Panc1 (cell line): ENCODE measurements at regions not wholly inside any gene's neighbourhood (a gene's known extent, or its start where the extent isn't known, plus 50 kb on each side); places are given as distances from the start of the nearest gene placed in this dataset.

Experiments
- POLR2AphosphoS5 ChIP-seq: IDR thresholded peaks from 2 replicates; pipeline ENCODE4 v1.6.1; 2012; ENCODE audit warnings: mild to moderate bottlenecking, low read depth, low read length, moderate library complexity
- TF ChIP-seq, protein P1 (sequence below): fragments of 450-650 bp; IDR thresholded peaks from 2 replicates; pipeline ENCODE4 v1.5.1; 2017; ENCODE audit warnings: mild to moderate bottlenecking
- TF ChIP-seq, protein P2 (sequence below), 2 experiments: IDR thresholded peaks; 2 replicates each; pipeline ENCODE4 v1.6.1; 2011 to 2012; ENCODE audit warnings: low read depth in 2 of 2, control low read depth in 1 of 2, low read length in 1 of 2, mild to moderate bottlenecking in 1 of 2, moderate library complexity in 1 of 2; ENCODE audit not compliant: insufficient read depth in 1 of 2

DNA sequence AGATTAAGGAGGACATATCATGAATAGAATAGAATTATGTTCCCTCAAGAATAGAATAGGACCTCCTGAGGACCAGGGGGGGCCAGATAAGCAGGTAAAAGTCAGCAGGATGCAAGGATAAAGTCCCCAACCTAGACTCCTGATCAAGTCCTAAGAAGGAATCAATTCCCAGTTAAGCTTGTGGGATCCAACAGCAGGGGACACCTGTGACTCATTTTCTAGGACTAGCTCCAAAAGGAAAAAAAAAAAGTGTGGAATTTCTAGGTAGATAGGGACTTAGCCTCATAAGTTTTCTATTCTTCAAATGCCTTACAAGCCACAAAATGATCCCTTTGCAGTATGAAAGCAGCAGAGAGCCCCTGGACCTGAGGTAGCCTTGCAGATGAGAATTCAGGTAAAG lies 336.2 kb downstream of the WDR11 start:
- TF ChIP-seq, protein P1, sequence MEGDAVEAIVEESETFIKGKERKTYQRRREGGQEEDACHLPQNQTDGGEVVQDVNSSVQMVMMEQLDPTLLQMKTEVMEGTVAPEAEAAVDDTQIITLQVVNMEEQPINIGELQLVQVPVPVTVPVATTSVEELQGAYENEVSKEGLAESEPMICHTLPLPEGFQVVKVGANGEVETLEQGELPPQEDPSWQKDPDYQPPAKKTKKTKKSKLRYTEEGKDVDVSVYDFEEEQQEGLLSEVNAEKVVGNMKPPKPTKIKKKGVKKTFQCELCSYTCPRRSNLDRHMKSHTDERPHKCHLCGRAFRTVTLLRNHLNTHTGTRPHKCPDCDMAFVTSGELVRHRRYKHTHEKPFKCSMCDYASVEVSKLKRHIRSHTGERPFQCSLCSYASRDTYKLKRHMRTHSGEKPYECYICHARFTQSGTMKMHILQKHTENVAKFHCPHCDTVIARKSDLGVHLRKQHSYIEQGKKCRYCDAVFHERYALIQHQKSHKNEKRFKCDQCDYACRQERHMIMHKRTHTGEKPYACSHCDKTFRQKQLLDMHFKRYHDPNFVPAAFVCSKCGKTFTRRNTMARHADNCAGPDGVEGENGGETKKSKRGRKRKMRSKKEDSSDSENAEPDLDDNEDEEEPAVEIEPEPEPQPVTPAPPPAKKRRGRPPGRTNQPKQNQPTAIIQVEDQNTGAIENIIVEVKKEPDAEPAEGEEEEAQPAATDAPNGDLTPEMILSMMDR: no peak
- TF ChIP-seq, protein P2, sequence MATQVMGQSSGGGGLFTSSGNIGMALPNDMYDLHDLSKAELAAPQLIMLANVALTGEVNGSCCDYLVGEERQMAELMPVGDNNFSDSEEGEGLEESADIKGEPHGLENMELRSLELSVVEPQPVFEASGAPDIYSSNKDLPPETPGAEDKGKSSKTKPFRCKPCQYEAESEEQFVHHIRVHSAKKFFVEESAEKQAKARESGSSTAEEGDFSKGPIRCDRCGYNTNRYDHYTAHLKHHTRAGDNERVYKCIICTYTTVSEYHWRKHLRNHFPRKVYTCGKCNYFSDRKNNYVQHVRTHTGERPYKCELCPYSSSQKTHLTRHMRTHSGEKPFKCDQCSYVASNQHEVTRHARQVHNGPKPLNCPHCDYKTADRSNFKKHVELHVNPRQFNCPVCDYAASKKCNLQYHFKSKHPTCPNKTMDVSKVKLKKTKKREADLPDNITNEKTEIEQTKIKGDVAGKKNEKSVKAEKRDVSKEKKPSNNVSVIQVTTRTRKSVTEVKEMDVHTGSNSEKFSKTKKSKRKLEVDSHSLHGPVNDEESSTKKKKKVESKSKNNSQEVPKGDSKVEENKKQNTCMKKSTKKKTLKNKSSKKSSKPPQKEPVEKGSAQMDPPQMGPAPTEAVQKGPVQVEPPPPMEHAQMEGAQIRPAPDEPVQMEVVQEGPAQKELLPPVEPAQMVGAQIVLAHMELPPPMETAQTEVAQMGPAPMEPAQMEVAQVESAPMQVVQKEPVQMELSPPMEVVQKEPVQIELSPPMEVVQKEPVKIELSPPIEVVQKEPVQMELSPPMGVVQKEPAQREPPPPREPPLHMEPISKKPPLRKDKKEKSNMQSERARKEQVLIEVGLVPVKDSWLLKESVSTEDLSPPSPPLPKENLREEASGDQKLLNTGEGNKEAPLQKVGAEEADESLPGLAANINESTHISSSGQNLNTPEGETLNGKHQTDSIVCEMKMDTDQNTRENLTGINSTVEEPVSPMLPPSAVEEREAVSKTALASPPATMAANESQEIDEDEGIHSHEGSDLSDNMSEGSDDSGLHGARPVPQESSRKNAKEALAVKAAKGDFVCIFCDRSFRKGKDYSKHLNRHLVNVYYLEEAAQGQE (IDR thresholded peaks at IDR 0.05; ENCODE audit: insufficient read depth in 1 of 2, low read depth in 2 of 2, low read length in 1 of 2): no peak
- no peak for TF ChIP-seq POLR2AphosphoS5
